ENCODE measurements at regions not wholly inside any gene's neighbourhood (a gene's known extent, or its start where the extent isn't known, plus 50 kb on each side); places are given as distances from the start of the nearest gene placed in this dataset.

- ATAC-seq = no peak
- no peak for DNase-seq
- H3K27me3 ChIP-seq = no peaks in the 10 kb centered on the region
- H3K27ac ChIP-seq = no peak overlapping the region
- H3K4me1 ChIP-seq = no peaks in the 10 kb centered on the region
- intact Hi-C loops (cut with DNase I) = no loop called here
- H3K4me3 ChIP-seq = no peak overlapping the region
- no peaks in the 10 kb centered on the region for H3K36me3 ChIP-seq (replicated peaks in 1 of 2; ENCODE audit: insufficient read depth in 1 of 2, low read depth in 2 of 2)
- TF ChIP-seq POLR2A (IDR thresholded peaks at IDR 0.05) = no peak
- TF ChIP-seq CTCF (IDR thresholded peaks at IDR 0.05) = no peak
- no peaks in the 10 kb centered on the region for H3K9me3 ChIP-seq
These were observed 539.6 kb upstream of the LRRC4C start for GRCh38 chr11:41999066-41999465.

DNA sequence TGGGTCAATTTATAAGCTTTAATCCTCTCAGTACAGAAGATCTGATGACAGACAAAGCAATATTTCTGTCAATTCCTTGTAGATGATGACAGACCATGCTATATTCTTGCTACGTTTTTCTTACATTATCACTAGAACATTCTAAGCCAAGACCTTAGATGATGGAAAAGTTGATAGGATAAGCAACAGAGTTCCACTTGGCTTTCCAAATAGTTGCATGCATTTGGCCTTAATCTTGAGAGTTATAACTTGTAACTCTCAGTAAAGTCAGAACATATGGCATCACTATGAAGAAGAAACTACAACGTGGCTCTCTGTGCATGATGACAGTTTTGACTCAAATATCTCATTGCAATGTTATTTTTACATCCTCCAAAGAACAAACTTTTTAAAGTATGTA lies 544.3 kb upstream of the LRRC4C start:
- no peak for DNase-seq
- ATAC-seq = no peak
- Histone ChIP-seq H3K4me1 (no peaks in the 10 kb centered on the region), H3K27me3 (no peaks in the 10 kb centered on the region), H3K27ac (no peak overlapping the region), H3K4me3 (no peak overlapping the region), H3K9me3 (no peaks in the 10 kb centered on the region), H3K36me3 (replicated peaks in 1 of 2; ENCODE audit: insufficient read depth in 1 of 2, low read depth in 2 of 2) (no peaks in the 10 kb centered on the region)
- 28 to 33% methylated on average over 2 of the region's 2 CpGs for WGBS, 2 donors
- TF ChIP-seq POLR2A (IDR thresholded peaks at IDR 0.05) = no peak
- no peak for TF ChIP-seq CTCF (IDR thresholded peaks at IDR 0.05)
- intact Hi-C loops (cut with DNase I) = no loop called here

GRCh38 chr11:42006766-42007165 lies 547.3 kb upstream of the LRRC4C start:
- no peaks in the 10 kb centered on the region for H3K27me3 ChIP-seq
- DNase-seq (no peak), ATAC-seq (no peak)
- 32 to 55% methylated on average over 1 of the region's 1 CpG for whole genome bisulfite sequencing, 2 donors
- H3K4me3 ChIP-seq = no peak overlapping the region
- no peak overlapping the region for H3K27ac ChIP-seq
- H3K36me3 ChIP-seq (replicated peaks in 1 of 2; ENCODE audit: insufficient read depth in 1 of 2, low read depth in 2 of 2) = no peaks in the 10 kb centered on the region
- H3K4me1 ChIP-seq = no peaks in the 10 kb centered on the region
- intact Hi-C loops (cut with DNase I) = no loop called here
- TF ChIP-seq POLR2A (IDR thresholded peaks at IDR 0.05) (no peak), CTCF (IDR thresholded peaks at IDR 0.05) (no peak)
- no peaks in the 10 kb centered on the region for H3K9me3 ChIP-seq

DNA sequence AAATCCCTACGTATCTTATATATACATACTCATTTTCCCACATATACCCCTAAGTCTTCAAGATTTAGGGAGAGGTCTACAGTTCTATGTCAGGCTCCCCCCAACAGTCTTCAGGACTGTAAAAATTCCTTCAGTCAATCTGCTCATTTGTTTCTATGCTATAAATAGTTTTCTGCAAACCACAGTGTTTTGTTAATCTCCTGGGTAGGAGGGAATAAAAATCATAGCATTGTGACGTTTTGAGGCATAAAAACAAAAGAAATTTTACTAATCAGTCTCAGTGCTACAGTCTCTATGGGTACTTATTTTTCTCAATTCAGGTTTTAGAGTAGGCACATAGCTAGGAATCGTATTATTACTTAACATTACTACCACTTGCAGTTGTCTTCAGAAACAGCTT lies 552.8 kb upstream of the LRRC4C start:
- Histone ChIP-seq H3K27ac (no peak overlapping the region), H3K4me1 (no peaks in the 10 kb centered on the region), H3K9me3 (no peaks in the 10 kb centered on the region), H3K27me3 (no peaks in the 10 kb centered on the region), H3K4me3 (no peak overlapping the region), H3K36me3 (replicated peaks in 1 of 2; ENCODE audit: insufficient read depth in 1 of 2, low read depth in 2 of 2) (no peaks in the 10 kb centered on the region)
- 56 to 59% methylated on average over 3 of the region's 3 CpGs for WGBS, 2 donors
- intact Hi-C loops (cut with DNase I) = no loop called here
- TF ChIP-seq POLR2A (IDR thresholded peaks at IDR 0.05) (no peak), CTCF (IDR thresholded peaks at IDR 0.05) (no peak)
- DNase-seq (no peak), ATAC-seq (no peak)

DNA sequence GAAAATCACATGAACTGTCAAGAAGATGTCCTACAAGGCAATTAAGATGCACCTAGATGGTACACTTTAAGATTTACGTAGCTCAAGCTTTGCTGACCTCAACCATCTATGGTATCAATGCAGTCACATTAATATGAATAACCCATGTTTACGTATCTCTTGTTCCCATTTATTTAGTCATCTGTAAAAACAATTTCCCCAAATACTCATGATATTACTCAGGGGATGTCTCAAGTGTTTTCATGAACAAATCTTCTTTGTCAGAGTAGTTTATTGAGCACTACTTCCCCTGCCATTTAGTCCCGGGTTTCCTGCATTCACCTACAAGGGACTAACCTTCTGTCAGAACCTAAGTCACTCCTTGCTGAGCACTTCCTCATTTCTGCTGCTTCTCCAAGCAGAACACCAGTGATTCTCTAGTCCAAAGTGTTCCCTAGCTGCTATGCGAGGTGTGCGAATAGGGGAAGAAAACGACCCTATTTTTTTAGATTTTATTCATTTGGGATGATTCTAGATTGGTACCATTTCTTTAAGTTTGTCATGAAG lies 554.3 kb upstream of the LRRC4C start:
- intact Hi-C loops (cut with DNase I) = no loop called here
- Histone ChIP-seq H3K4me1 (no peaks in the 10 kb centered on the region), H3K4me3 (no peak overlapping the region), H3K27ac (no peak overlapping the region), H3K27me3 (no peaks in the 10 kb centered on the region), H3K9me3 (no peaks in the 10 kb centered on the region), H3K36me3 (replicated peaks in 1 of 2; ENCODE audit: insufficient read depth in 1 of 2, low read depth in 2 of 2) (no peaks in the 10 kb centered on the region)
- DNase-seq = no peak
- 69% methylated on average over 6 of the region's 6 CpGs for WGBS, 2 donors
- no peak for ATAC-seq
- no peak for TF ChIP-seq CTCF (IDR thresholded peaks at IDR 0.05)
- TF ChIP-seq POLR2A (IDR thresholded peaks at IDR 0.05) = no peak
